ENCODE measurements at regions not wholly inside any gene's neighbourhood (a gene's known extent, or its start where the extent isn't known, plus 50 kb on each side); places are given as distances from the start of the nearest gene placed in this dataset.

GRCh38 chr18:45173327-45173726 lies 441.9 kb upstream of the SLC14A2 start:
- ATAC-seq (no peak), DNase-seq (no peak)
- ChIA-PET POLR2A (no interaction called here), CTCF (no interaction called here)
- Mint-ChIP-seq H3K4me3 (no peak overlapping the region), H3K9me3 (ENCODE audit: insufficient read depth) (no peaks in the 10 kb centered on the region), H3K4me1 (ENCODE audit: low read depth) (peaks cover 6% of the 10 kb centered on the region), H3K27ac (no peak overlapping the region), H3K27me3 (ENCODE audit: low read depth) (peaks cover 14% of the 10 kb centered on the region), H3K36me3 (ENCODE audit: low read depth) (no peaks in the 10 kb centered on the region)

GRCh38 chr18:45173799-45174519 lies 441.3 kb upstream of the SLC14A2 start:
- Mint-ChIP-seq H3K27me3 (ENCODE audit: low read depth) (peaks cover 14% of the 10 kb centered on the region), H3K36me3 (ENCODE audit: low read depth) (no peaks in the 10 kb centered on the region), H3K9me3 (ENCODE audit: insufficient read depth) (no peaks in the 10 kb centered on the region), H3K4me3 (no peak overlapping the region), H3K27ac (no peak overlapping the region), H3K4me1 (ENCODE audit: low read depth) (peaks cover 6% of the 10 kb centered on the region)
- ATAC-seq (no peak), DNase-seq (no peak)
- ChIA-PET POLR2A (no interaction called here), CTCF (no interaction called here)

GRCh38 chr18:45174629-45175136 lies 440.6 kb upstream of the SLC14A2 start:
- peaks cover 6% of the 10 kb centered on the region for H3K4me1 Mint-ChIP-seq (ENCODE audit: low read depth)
- no peak for ATAC-seq

GRCh38 chr18:45175511-45175910 lies 439.8 kb upstream of the SLC14A2 start:
- ChIA-PET CTCF (interaction anchor here (1.3 kb wide), 1 partner anchor 37 kb away, joined by 4 read pairs; no protein-coding TSS in a partner anchor), POLR2A (no interaction called here)
- ATAC-seq (no peak), DNase-seq (no peak)
- no peaks in the 10 kb centered on the region for H3K9me3 Mint-ChIP-seq (ENCODE audit: insufficient read depth)
- no peaks in the 10 kb centered on the region for H3K36me3 Mint-ChIP-seq (ENCODE audit: low read depth)
- peaks cover 14% of the 10 kb centered on the region for H3K27me3 Mint-ChIP-seq (ENCODE audit: low read depth)
- no peak overlapping the region for H3K4me3 Mint-ChIP-seq
- H3K4me1 Mint-ChIP-seq (ENCODE audit: low read depth) = peaks cover 6% of the 10 kb centered on the region
- H3K27ac Mint-ChIP-seq = no peak overlapping the region

More at GRCh38 chr18:45174629-45175136, 440.6 kb upstream of the SLC14A2 start:
- no peak overlapping the region for H3K27ac Mint-ChIP-seq
- no peak overlapping the region for H3K4me3 Mint-ChIP-seq
- DNase-seq = no peak
- no peaks in the 10 kb centered on the region for H3K36me3 Mint-ChIP-seq (ENCODE audit: low read depth)
- peaks cover 14% of the 10 kb centered on the region for H3K27me3 Mint-ChIP-seq (ENCODE audit: low read depth)
- POLR2A ChIA-PET = no interaction called here
- H3K9me3 Mint-ChIP-seq (ENCODE audit: insufficient read depth) = no peaks in the 10 kb centered on the region
- CTCF ChIA-PET = no interaction called here

- CTCF ChIA-PET = no interaction called here
- Mint-ChIP-seq H3K36me3 (ENCODE audit: low read depth) (no peaks in the 10 kb centered on the region), H3K4me3 (no peak overlapping the region), H3K9me3 (ENCODE audit: insufficient read depth) (no peaks in the 10 kb centered on the region), H3K27me3 (ENCODE audit: low read depth) (peaks cover 9% of the 10 kb centered on the region), H3K27ac (no peak overlapping the region), H3K4me1 (ENCODE audit: low read depth) (no peaks in the 10 kb centered on the region)
- ATAC-seq (no peak), DNase-seq (no peak)
- POLR2A ChIA-PET = no interaction called here
These were observed 428.4 kb upstream of the SLC14A2 start for GRCh38 chr18:45186832-45187231.

GRCh38 chr18:45191795-45192194 lies 423.5 kb upstream of the SLC14A2 start:
- Mint-ChIP-seq H3K4me1 (ENCODE audit: low read depth) (no peaks in the 10 kb centered on the region), H3K9me3 (ENCODE audit: insufficient read depth) (no peaks in the 10 kb centered on the region), H3K27me3 (ENCODE audit: low read depth) (peaks cover 2% of the 10 kb centered on the region), H3K27ac (no peak overlapping the region), H3K4me3 (no peak overlapping the region), H3K36me3 (ENCODE audit: low read depth) (no peaks in the 10 kb centered on the region)
- CTCF ChIA-PET = no interaction called here
- no peak for ATAC-seq
- POLR2A ChIA-PET = no interaction called here
- DNase-seq = no peak

GRCh38 chr18:45197526-45197970 lies 417.7 kb upstream of the SLC14A2 start:
- H3K4me3 Mint-ChIP-seq = no peak overlapping the region
- H3K9me3 Mint-ChIP-seq (ENCODE audit: insufficient read depth) = no peaks in the 10 kb centered on the region
- H3K36me3 Mint-ChIP-seq (ENCODE audit: low read depth) = no peaks in the 10 kb centered on the region
- H3K4me1 Mint-ChIP-seq (ENCODE audit: low read depth) = no peaks in the 10 kb centered on the region
- ATAC-seq (no peak), DNase-seq (no peak)
- no peak overlapping the region for H3K27ac Mint-ChIP-seq
- ChIA-PET POLR2A (no interaction called here), CTCF (interaction anchor here (1.2 to 1.3 kb wide), 2 partner anchors 15 to 16 kb away, joined by 3 to 4 read pairs; no protein-coding TSS in a partner anchor)
- peaks cover 3% of the 10 kb centered on the region for H3K27me3 Mint-ChIP-seq (ENCODE audit: low read depth)

GRCh38 chr18:45198526-45198925 lies 416.8 kb upstream of the SLC14A2 start:
- Mint-ChIP-seq H3K4me3 (no peak overlapping the region), H3K9me3 (ENCODE audit: insufficient read depth) (no peaks in the 10 kb centered on the region), H3K27me3 (ENCODE audit: low read depth) (peaks cover 3% of the 10 kb centered on the region), H3K4me1 (ENCODE audit: low read depth) (no peaks in the 10 kb centered on the region), H3K36me3 (ENCODE audit: low read depth) (no peaks in the 10 kb centered on the region), H3K27ac (no peak overlapping the region)
- ATAC-seq (no peak), DNase-seq (no peak)
- ChIA-PET CTCF (interaction anchor here (1.3 kb wide), 1 partner anchor 15 kb away, joined by 4 read pairs; no protein-coding TSS in a partner anchor), POLR2A (no interaction called here)

GRCh38 chr18:45201029-45201428 lies 414.2 kb upstream of the SLC14A2 start:
- H3K4me1 Mint-ChIP-seq (ENCODE audit: low read depth) = no peaks in the 10 kb centered on the region
- no peaks in the 10 kb centered on the region for H3K36me3 Mint-ChIP-seq (ENCODE audit: low read depth)
- ChIA-PET CTCF (no interaction called here), POLR2A (no interaction called here)
- no peak overlapping the region for H3K27ac Mint-ChIP-seq
- no peak for ATAC-seq
- H3K4me3 Mint-ChIP-seq = no peak overlapping the region
- H3K9me3 Mint-ChIP-seq (ENCODE audit: insufficient read depth) = no peaks in the 10 kb centered on the region
- peaks cover 3% of the 10 kb centered on the region for H3K27me3 Mint-ChIP-seq (ENCODE audit: low read depth)
- no peak for DNase-seq

GRCh38 chr18:45201489-45201888 lies 413.8 kb upstream of the SLC14A2 start:
- ChIA-PET POLR2A (no interaction called here), CTCF (interaction anchor here (1.3 kb wide), 1 partner anchor 12 kb away, joined by 3 read pairs; no protein-coding TSS in a partner anchor)
- no peaks in the 10 kb centered on the region for H3K4me1 Mint-ChIP-seq (ENCODE audit: low read depth)
- H3K27me3 Mint-ChIP-seq (ENCODE audit: low read depth) = peaks cover 3% of the 10 kb centered on the region
- H3K27ac Mint-ChIP-seq = no peak overlapping the region
- no peaks in the 10 kb centered on the region for H3K36me3 Mint-ChIP-seq (ENCODE audit: low read depth)
- no peaks in the 10 kb centered on the region for H3K9me3 Mint-ChIP-seq (ENCODE audit: insufficient read depth)
- ATAC-seq (no peak), DNase-seq (no peak)
- H3K4me3 Mint-ChIP-seq = no peak overlapping the region

GRCh38 chr18:45202061-45202460 lies 413.2 kb upstream of the SLC14A2 start:
- ATAC-seq = no peak
- no peaks in the 10 kb centered on the region for H3K9me3 Mint-ChIP-seq (ENCODE audit: insufficient read depth)
- no peaks in the 10 kb centered on the region for H3K4me1 Mint-ChIP-seq (ENCODE audit: low read depth)
- H3K4me3 Mint-ChIP-seq = no peak overlapping the region
- ChIA-PET POLR2A (no interaction called here), CTCF (interaction anchor here (1.3 kb wide), 1 partner anchor 11 kb away, joined by 3 read pairs; no protein-coding TSS in a partner anchor)
- peaks cover 3% of the 10 kb centered on the region for H3K27me3 Mint-ChIP-seq (ENCODE audit: low read depth)
- H3K27ac Mint-ChIP-seq = no peak overlapping the region
- DNase-seq = no peak
- no peaks in the 10 kb centered on the region for H3K36me3 Mint-ChIP-seq (ENCODE audit: low read depth)

GRCh38 chr18:45203677-45204076 lies 411.6 kb upstream of the SLC14A2 start:
- DNase-seq (no peak), ATAC-seq (no peak)
- Mint-ChIP-seq H3K4me3 (no peak overlapping the region), H3K27ac (no peak overlapping the region), H3K9me3 (ENCODE audit: insufficient read depth) (no peaks in the 10 kb centered on the region), H3K36me3 (ENCODE audit: low read depth) (no peaks in the 10 kb centered on the region), H3K27me3 (ENCODE audit: low read depth) (peaks cover 3% of the 10 kb centered on the region), H3K4me1 (ENCODE audit: low read depth) (no peaks in the 10 kb centered on the region)
- CTCF ChIA-PET = no interaction called here
- POLR2A ChIA-PET = no interaction called here

Data from activated CD8-positive, alpha-beta T cell treated with anti-CD3 and anti-CD28 coated beads, Interleukin-2, amount 10 ng/mL, durations not matched to agents 7 days and 5 days (primary cell).